Bronchial epithelial cell (primary cell): ENCODE measurements at regions not wholly inside any gene's neighbourhood (a gene's known extent, or its start where the extent isn't known, plus 50 kb on each side); places are given as distances from the start of the nearest gene placed in this dataset.
"Not testable (repeated sequence)": the region's sequence is repeated elsewhere in the genome, so short reads cannot be mapped to it uniquely, and the experiment has no call there.

Experiments
- DNase-seq: peaks from one replicate; pipeline ENCODE4 v3.0.0-alpha.2; 2010; ENCODE audit warnings: low read depth
- FAIRE-seq: peaks from 2 replicates; lab custom pipeline; 2011; peaks lifted over from hg19 to GRCh38; lab: Jason Lieb, UNC
- H3K27me3 ChIP-seq: 2 replicates; pipeline ENCODE4 v1.5.1; 2011; ENCODE audit warnings: low read length; ENCODE audit not compliant: control insufficient read depth, insufficient read depth
- H3K36me3 ChIP-seq: 2 replicates; pipeline ENCODE4 v1.5.1; 2011; ENCODE audit warnings: low read length; ENCODE audit not compliant: control insufficient read depth, insufficient read depth
- H3K4me3 ChIP-seq: 2 replicates; pipeline ENCODE4 v1.5.1; 2011; ENCODE audit warnings: mild to moderate bottlenecking, low read depth, low read length, control low read depth
- CTCF ChIP-seq: IDR thresholded peaks from 2 replicates; pipeline ENCODE4 v1.5.1; 2011; ENCODE audit warnings: mild to moderate bottlenecking, moderate library complexity, low read length, control low read depth, inconsistent platforms; ENCODE audit not compliant: insufficient read depth, severe bottlenecking

DNA sequence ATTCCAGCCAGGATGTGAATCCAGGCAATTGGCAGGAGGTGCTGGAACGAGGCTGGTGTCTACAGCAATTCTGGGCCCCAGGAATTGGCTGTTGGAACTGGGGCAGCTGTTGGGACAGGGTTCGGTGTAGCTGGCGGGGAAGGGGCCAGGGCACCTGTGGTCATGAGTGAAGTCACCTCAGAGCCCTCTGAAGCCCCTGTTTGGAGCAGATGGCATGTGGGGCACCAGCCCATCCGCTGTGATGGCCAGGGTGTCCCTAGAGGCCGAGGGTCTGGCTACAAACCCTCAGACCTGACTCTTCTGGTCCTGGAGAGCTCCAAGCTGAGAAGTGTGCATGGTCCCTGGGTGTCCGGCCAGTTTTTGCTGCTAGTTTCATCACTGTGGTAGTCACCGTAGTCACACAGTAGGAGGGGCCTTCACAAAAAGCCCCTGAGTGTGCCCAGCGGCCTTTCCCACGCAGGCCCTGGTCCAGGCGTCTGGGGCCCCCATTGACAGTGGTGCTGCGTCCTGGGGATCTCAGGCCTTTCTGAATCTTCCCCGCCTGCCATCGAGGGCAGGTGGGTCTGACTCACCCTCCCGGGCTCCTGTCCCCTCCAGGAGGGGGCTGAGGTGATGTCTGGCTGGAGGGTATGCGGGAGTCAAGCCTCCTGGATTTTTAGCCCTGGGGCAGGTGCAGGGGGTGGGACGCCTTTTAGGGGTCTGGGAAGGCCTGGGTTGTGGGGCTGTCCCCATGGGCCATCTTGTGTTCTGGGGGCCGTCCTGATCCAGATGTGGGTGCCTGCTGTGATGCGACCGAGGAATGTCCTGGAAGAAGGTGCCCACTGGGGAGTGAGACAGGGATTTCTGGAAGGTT lies 368.0 kb downstream of the TMEM121 start:
- FAIRE-seq (no peak), DNase-seq (no peak)
- no peak for TF ChIP-seq CTCF
- Histone ChIP-seq H3K36me3 (no peaks in the 10 kb centered on the region), H3K4me3 (no peak overlapping the region), H3K27me3 (no peaks in the 10 kb centered on the region)

DNA sequence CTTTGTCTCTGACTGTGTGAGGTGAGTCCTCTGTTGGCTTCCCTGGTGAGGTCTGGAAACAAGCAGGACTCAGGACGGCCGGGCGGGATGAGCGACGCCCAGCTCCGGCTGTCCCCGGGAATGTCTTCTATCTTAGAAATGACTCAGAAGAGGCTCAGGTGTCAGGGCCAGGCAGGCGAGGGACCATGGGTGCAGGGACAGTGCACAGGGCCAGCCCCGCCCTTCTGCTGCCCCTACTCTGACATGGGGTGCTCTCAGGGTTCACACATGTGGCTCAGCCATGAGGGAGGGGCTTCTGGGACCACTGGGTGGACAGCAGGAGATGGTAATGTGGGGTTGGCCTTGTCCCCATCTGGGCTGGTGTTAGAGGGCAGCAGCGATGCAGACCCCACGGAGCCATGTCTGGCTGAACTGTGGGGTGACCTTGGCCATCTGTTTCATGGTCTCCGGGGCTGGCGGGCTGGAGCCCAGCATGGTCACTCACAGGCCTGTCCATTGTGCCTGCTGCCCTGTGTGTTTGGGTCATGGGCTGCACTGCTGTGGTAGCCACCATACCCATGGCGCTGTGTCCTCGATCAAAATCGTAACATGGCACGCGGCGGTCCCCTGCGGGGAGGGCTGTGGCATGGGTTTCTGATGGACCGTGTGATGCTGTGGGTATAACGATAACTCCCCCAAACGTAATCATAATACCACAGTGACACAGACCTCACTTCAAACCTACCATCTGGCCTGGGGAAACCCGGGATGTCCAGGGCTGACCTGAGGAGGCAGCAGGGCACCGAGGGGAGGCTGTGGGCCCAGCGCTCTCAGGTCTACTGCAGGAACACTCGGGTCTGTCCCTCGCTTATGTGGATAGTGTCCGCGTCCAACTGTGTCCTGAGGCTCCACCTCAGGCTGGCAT lies 368.8 kb downstream of the TMEM121 start:
- no peak overlapping the region for H3K4me3 ChIP-seq
- no peaks in the 10 kb centered on the region for H3K27me3 ChIP-seq
- no peak for TF ChIP-seq CTCF
- DNase-seq: no peak
- no peak for FAIRE-seq
- no peaks in the 10 kb centered on the region for H3K36me3 ChIP-seq

DNA sequence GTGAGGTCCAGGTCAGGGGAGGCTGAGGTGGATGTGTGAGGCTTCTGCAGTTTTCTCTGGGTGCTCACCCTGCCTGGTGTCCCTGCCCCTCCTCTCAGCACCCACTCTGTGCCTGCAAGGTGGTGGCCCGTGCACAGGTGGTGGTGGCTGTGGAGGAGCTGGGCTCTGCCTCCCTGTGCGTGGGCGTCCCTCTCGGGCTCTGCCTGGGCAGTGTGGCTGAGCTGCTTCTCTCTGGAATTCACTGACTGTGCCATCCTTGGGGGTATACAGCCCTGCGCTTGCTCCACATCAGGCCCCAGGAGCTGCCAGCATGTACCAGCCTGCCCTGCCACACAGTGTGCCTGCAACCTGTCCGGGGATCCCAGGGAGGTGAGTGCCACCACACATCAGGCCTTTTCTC lies 369.8 kb downstream of the TMEM121 start:
- H3K36me3 ChIP-seq, FAIRE-seq, H3K4me3 ChIP-seq, DNase-seq, H3K27me3 ChIP-seq: not testable (repeated sequence)

DNA sequence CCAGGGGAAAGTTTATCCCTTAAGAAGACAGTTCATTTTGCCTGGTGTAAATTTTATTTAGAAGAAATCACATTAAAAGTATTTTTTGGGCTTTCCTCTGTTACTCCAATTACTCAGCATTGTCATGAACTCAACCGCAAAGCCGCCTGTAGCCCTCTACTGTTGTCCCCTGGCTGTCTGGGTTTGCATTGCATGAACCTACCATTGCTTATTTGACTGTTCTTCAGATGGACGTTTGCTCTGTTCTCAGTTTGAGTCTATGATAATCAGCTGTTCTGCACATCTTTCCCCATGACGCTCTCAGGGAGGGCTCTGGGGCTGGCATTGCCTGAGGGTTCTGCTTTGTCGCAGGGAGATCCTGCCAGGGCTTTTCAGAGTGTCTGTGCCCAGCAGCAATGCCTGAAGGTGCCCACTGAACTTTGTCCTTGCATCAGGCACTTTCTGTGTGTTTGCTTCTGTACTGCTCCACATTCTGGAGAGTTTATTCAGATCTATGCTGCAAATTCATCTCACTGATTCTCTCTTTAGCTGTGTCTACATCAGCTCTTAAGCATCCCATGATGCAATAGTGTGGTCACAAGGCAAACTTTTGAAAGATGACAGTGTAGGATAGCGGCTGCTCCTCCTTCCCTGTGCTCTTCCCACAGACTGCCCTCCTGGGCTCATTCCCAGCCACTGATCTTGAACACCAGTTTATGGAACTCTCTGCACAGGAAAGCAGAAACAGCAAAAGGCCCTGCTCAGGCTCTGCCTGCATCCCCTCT lies 370.8 kb downstream of the TMEM121 start:
- not testable (repeated sequence) for H3K27me3 ChIP-seq, H3K36me3 ChIP-seq, H3K4me3 ChIP-seq, DNase-seq
- peak; percentile 95 for FAIRE-seq

- no peak for TF ChIP-seq CTCF
- Histone ChIP-seq H3K27me3 (no peaks in the 10 kb centered on the region), H3K36me3 (no peaks in the 10 kb centered on the region), H3K4me3 (no peak overlapping the region)
- FAIRE-seq (no peak), DNase-seq (no peak)
Observed at GRCh38 chr14:105897725-105898113, 371.3 kb downstream of the TMEM121 start.

GRCh38 chr14:105898482-105899010 lies 372.2 kb downstream of the TMEM121 start:
- no peak for TF ChIP-seq CTCF
- H3K27me3 ChIP-seq: no peaks in the 10 kb centered on the region
- no peak for DNase-seq
- H3K36me3 ChIP-seq: no peaks in the 10 kb centered on the region
- H3K4me3 ChIP-seq: no peak overlapping the region
- FAIRE-seq: no peak
